Naive B cell (primary cell): ENCODE measurements at regions not wholly inside any gene's neighbourhood (a gene's known extent, or its start where the extent isn't known, plus 50 kb on each side); places are given as distances from the start of the nearest gene placed in this dataset.

Source experiments
- ATAC-seq, 2 donors: fragments of 150-1000 bp; cut with Tn5 transposase; 2 replicates each; pipeline ENCODE4 v1.10.0; 2021; ENCODE audit warnings: low read depth in 2 of 2, mild to moderate bottlenecking in 2 of 2, moderate library complexity in 2 of 2
- DNase-seq: peaks from one replicate; pipeline ENCODE4 v3.0.0; 2022
- H3K27ac Mint-ChIP-seq, 6 donors: one replicate each; pipeline ENCODE4 v1.8.0; 2020 to 2022; ENCODE audit warnings: mild to moderate bottlenecking in 6 of 6, mixed read lengths in 6 of 6, moderate library complexity in 5 of 6, inconsistent platforms in 2 of 6
- H3K27me3 Mint-ChIP-seq, 3 donors: one replicate each; pipeline ENCODE4 v1.8.0; 2021 to 2022; ENCODE audit warnings: mixed read lengths in 3 of 3, mild to moderate bottlenecking in 1 of 3
- H3K36me3 Mint-ChIP-seq, 2 donors: one replicate each; pipeline ENCODE4 v1.8.0; 2020 to 2022; ENCODE audit warnings: mixed read lengths in 2 of 2, inconsistent platforms in 1 of 2, mild to moderate bottlenecking in 1 of 2
- H3K4me1 Mint-ChIP-seq, 3 donors: one replicate each; pipeline ENCODE4 v1.8.0; 2020 to 2022; ENCODE audit warnings: mixed read lengths in 3 of 3, inconsistent platforms in 1 of 3, mild to moderate bottlenecking in 1 of 3, moderate library complexity in 1 of 3
- H3K4me3 Mint-ChIP-seq, 8 donors: one replicate each; pipeline ENCODE4 v1.8.0; 2020 to 2022; ENCODE audit warnings: mild to moderate bottlenecking in 8 of 8, mixed read lengths in 8 of 8, moderate library complexity in 8 of 8, inconsistent platforms in 2 of 8
- H3K9me3 Mint-ChIP-seq, 7 donors: one replicate each; pipeline ENCODE4 v1.8.0; 2020 to 2022; ENCODE audit warnings: mixed read lengths in 7 of 7, mild to moderate bottlenecking in 5 of 7, inconsistent platforms in 2 of 7, moderate library complexity in 1 of 7

GRCh38 chr13:50677687-50678463 lies 165.6 kb downstream of the DLEU7 start:
- Mint-ChIP-seq H3K27ac (peak overlapping the region in 1 of 6 donors; percentile 53), H3K4me3 (peak overlapping the region in 1 of 8 donors; percentile 0)

GRCh38 chr13:50678464-50679162 lies 164.9 kb downstream of the DLEU7 start:
- Mint-ChIP-seq H3K27me3 (no peaks in the 10 kb centered on the region), H3K4me3 (peak overlapping the region in 2 of 8 donors; percentile 0 to 72), H3K36me3 (no peaks in the 10 kb centered on the region), H3K27ac (no peak overlapping the region), H3K9me3 (peaks cover 0 to 3% (median 0%) of the 10 kb centered on the region in 7 donors), H3K4me1 (peaks cover 20 to 37% (median 25%) of the 10 kb centered on the region in 3 donors)
- no peak for ATAC-seq
- no peak for DNase-seq

More at GRCh38 chr13:50677687-50678463, 165.6 kb downstream of the DLEU7 start:
- H3K36me3 Mint-ChIP-seq, result no peaks in the 10 kb centered on the region
- H3K4me1 Mint-ChIP-seq, result peaks cover 17 to 32% (median 22%) of the 10 kb centered on the region in 3 donors
- ATAC-seq, result no peak
- H3K9me3 Mint-ChIP-seq, result peaks cover 0 to 3% (median 0%) of the 10 kb centered on the region in 7 donors
- no peaks in the 10 kb centered on the region for H3K27me3 Mint-ChIP-seq
- no peak for DNase-seq

GRCh38 chr13:50679321-50679720 lies 164.2 kb downstream of the DLEU7 start:
- peaks cover 0 to 3% (median 0%) of the 10 kb centered on the region in 7 donors for H3K9me3 Mint-ChIP-seq
- peaks cover 27 to 44% (median 32%) of the 10 kb centered on the region in 3 donors for H3K4me1 Mint-ChIP-seq
- no peak overlapping the region for H3K4me3 Mint-ChIP-seq
- H3K27ac Mint-ChIP-seq, result peak overlapping the region in 2 of 6 donors; percentile 17 to 43
- H3K36me3 Mint-ChIP-seq, result no peaks in the 10 kb centered on the region
- ATAC-seq (no peak), DNase-seq (no peak)
- no peaks in the 10 kb centered on the region for H3K27me3 Mint-ChIP-seq

GRCh38 chr13:50682002-50682401 lies 161.5 kb downstream of the DLEU7 start:
- H3K4me3 Mint-ChIP-seq, result no peak overlapping the region
- no peak for ATAC-seq
- H3K27ac Mint-ChIP-seq, result no peak overlapping the region
- H3K27me3 Mint-ChIP-seq, result no peaks in the 10 kb centered on the region
- no peaks in the 10 kb centered on the region for H3K36me3 Mint-ChIP-seq
- no peak for DNase-seq
- peaks cover 24 to 41% (median 24%) of the 10 kb centered on the region in 3 donors for H3K4me1 Mint-ChIP-seq
- H3K9me3 Mint-ChIP-seq, result peaks cover 0 to 3% (median 0%) of the 10 kb centered on the region in 7 donors

GRCh38 chr13:50682966-50683365 lies 160.5 kb downstream of the DLEU7 start:
- DNase-seq, result no peak
- H3K27ac Mint-ChIP-seq, result peak overlapping the region in 1 of 6 donors; percentile 46
- peaks cover 0 to 3% (median 0%) of the 10 kb centered on the region in 7 donors for H3K9me3 Mint-ChIP-seq
- no peak overlapping the region for H3K4me3 Mint-ChIP-seq
- H3K27me3 Mint-ChIP-seq, result no peaks in the 10 kb centered on the region
- ATAC-seq, result no peak
- no peaks in the 10 kb centered on the region for H3K36me3 Mint-ChIP-seq
- peaks cover 22 to 33% (median 22%) of the 10 kb centered on the region in 3 donors for H3K4me1 Mint-ChIP-seq

DNA sequence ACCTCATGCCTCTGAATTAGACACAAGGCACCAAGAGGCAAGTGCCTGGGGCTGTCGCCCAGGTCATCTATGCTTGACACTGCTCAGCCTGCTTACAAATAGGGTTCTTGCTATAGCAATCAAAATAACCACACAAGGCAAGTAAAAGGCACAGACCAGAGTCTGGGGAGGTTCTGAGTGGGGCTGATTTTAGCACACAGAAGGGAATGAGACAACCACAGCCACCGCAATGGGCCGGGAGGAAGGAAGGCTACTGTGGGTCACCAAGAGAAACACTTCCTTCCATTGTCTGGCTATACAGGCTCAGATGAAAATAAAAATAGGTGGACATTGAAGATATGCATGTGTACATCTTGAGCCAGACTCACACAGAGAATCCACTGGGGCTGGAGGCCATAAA lies 159.1 kb downstream of the DLEU7 start:
- H3K27ac Mint-ChIP-seq, result peak overlapping the region in 1 of 6 donors; percentile 8
- DNase-seq, result no peak
- H3K9me3 Mint-ChIP-seq, result peaks cover 0 to 3% (median 0%) of the 10 kb centered on the region in 7 donors

GRCh38 chr13:50685491-50685890 lies 158.0 kb downstream of the DLEU7 start:
- ATAC-seq (peak in 1 of 2 donors; percentile 21), DNase-seq (no peak)
- H3K4me1 Mint-ChIP-seq, result peaks cover 18 to 32% (median 22%) of the 10 kb centered on the region in 3 donors
- peak overlapping the region in 1 of 8 donors; percentile 5 for H3K4me3 Mint-ChIP-seq
- H3K27ac Mint-ChIP-seq, result peak overlapping the region in 1 of 6 donors; percentile 76
- H3K27me3 Mint-ChIP-seq, result no peaks in the 10 kb centered on the region
- no peaks in the 10 kb centered on the region for H3K36me3 Mint-ChIP-seq
- peaks cover 0 to 3% (median 0%) of the 10 kb centered on the region in 7 donors for H3K9me3 Mint-ChIP-seq

More for the DNA sequence above, 159.1 kb downstream of the DLEU7 start:
- Mint-ChIP-seq H3K27me3 (no peaks in the 10 kb centered on the region), H3K36me3 (no peaks in the 10 kb centered on the region), H3K4me3 (peak overlapping the region in 3 of 8 donors; percentile 4 to 59 (median 37)), H3K4me1 (peaks cover 18 to 32% (median 22%) of the 10 kb centered on the region in 3 donors)
- no peak for ATAC-seq

- Mint-ChIP-seq H3K9me3 (peaks cover 0 to 3% (median 0%) of the 10 kb centered on the region in 7 donors), H3K4me1 (peaks cover 18 to 32% (median 22%) of the 10 kb centered on the region in 3 donors), H3K4me3 (no peak overlapping the region), H3K27me3 (no peaks in the 10 kb centered on the region), H3K27ac (no peak overlapping the region), H3K36me3 (no peaks in the 10 kb centered on the region)
- no peak for ATAC-seq
- DNase-seq, result no peak
Measured at GRCh38 chr13:50685956-50686355, 157.5 kb downstream of the DLEU7 start.

DNA sequence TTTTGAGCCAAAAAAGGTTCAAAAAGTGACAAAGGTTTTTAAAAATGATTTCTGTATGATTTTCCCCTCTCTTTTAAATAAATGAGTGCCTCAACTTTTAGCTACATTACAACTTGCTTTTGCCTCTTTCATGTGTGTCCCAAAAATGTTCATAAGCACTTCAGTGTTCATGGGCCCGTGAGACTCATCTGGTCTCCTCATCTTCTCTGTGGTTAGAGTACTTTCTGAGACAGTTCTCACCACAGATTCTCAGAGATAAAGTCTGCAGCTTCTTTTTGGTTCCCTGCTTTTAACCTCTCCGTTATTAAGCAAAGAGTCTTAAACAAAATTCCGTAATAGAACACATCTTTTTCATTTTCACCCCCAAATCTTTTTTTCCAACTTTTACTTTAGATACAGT lies 156.9 kb downstream of the DLEU7 start:
- Mint-ChIP-seq H3K36me3 (no peaks in the 10 kb centered on the region), H3K27me3 (no peaks in the 10 kb centered on the region), H3K27ac (peak overlapping the region in 2 of 6 donors; percentile 2 to 86), H3K4me1 (peaks cover 18 to 32% (median 22%) of the 10 kb centered on the region in 3 donors), H3K9me3 (peaks cover 0 to 3% (median 0%) of the 10 kb centered on the region in 7 donors), H3K4me3 (no peak overlapping the region)
- ATAC-seq, result no peak
- DNase-seq, result no peak

DNA sequence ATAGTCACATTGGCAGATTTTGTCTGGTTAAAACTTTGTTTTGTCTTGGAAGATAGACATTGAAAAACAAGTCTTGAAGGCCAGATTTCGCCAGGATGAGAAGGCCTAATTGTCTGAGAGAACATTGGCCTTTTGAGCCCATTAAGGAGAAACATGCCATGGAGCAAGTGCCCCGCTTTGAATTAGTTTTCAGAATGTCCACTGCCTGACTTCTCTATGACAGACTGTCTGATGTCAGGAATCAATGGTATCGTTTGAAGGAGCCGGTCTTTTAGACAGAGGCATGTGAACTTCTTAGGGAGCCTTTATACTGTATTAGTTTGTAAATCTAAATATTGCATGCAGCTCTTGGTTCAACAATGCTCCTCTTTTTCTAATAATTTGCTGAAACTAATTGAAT lies 155.9 kb downstream of the DLEU7 start:
- Mint-ChIP-seq H3K9me3 (peaks cover 0 to 3% (median 0%) of the 10 kb centered on the region in 7 donors), H3K36me3 (no peaks in the 10 kb centered on the region), H3K27ac (no peak overlapping the region), H3K4me1 (peaks cover 18 to 32% (median 22%) of the 10 kb centered on the region in 3 donors), H3K27me3 (no peaks in the 10 kb centered on the region), H3K4me3 (no peak overlapping the region)
- ATAC-seq, result no peak
- no peak for DNase-seq

DNA sequence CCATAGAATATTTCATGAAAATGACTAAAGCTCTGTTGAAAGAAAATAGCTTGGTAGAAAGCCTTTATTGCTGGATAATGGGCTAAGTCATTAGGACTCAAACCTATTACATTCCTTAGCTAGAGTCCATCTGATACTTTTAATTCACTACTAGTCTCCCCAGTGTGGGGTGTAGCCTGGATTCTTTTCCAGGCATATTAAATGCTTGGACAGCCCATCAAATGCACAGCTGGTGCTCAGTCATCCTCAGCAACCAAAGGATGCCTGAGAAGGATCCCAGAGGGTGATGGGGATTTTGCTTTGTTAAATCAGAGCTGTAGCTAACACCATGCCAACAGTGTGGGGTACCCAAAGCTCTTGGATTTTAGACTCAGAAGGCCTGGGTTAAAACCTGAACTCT lies 153.5 kb downstream of the DLEU7 start:
- ATAC-seq (no peak), DNase-seq (no peak)
- no peak overlapping the region for H3K27ac Mint-ChIP-seq
- no peaks in the 10 kb centered on the region for H3K27me3 Mint-ChIP-seq
- no peaks in the 10 kb centered on the region for H3K36me3 Mint-ChIP-seq
- peaks cover 0 to 7% (median 7%) of the 10 kb centered on the region in 3 donors for H3K4me1 Mint-ChIP-seq
- H3K4me3 Mint-ChIP-seq, result no peak overlapping the region
- no peaks in the 10 kb centered on the region for H3K9me3 Mint-ChIP-seq

DNA sequence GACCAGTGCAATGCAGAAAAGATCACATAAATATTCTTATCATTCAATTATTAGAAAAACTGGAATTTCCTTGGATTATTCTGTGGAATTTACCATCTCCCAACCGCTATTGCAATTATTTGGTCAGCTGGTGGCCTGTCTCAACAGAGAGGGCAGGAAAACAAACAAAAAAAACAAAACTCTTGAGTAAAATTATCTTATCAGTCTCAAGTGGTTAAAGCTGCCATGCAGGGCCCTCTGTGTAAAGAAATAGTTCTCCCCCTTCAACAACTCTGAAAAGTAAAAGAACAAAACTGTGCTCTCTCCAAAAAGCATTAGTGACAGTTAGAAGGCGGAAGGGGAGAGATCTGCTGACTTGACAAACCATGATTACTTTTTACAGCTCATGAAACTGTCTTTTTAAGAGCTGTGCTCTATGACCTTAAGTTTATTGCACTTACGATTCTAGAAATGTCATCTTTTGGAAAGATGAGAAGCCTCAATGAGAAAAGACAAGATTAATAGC lies 152.3 kb downstream of the DLEU7 start:
- H3K4me3 Mint-ChIP-seq, result no peak overlapping the region

DNA sequence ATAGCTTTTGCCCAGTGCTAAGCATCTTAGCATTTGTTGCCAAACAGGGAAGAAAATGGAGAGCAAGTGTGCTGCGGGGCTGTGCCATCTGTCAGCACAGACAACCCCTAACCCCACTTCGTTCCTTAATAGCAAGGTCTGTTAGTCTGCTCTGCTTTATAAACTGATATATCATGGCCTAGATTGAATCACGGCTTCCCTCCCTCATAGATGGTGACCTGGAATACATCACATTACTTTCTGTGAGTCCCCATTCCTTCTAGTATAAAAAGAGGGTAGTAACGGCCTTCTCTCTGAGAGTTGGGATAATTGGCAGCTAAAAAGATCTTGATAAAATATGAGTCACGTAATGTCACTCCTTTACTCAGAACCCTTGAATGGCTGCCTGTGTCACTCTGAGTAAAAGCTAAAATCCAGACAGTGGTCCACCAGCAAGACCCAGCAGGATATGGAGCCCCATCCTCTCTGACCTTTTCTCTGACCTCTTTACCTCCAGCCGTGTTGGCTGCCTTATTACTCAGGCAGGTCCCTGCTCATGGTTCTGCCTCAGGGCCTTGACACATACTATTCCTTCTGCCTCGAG lies 151.7 kb downstream of the DLEU7 start:
- DNase-seq (no peak), ATAC-seq (no peak)
- no peaks in the 10 kb centered on the region for H3K27me3 Mint-ChIP-seq
- peak overlapping the region in 2 of 6 donors; percentile 8 to 33 for H3K27ac Mint-ChIP-seq
- no peak overlapping the region for H3K4me3 Mint-ChIP-seq
- peaks cover 3 to 5% of the 10 kb centered on the region in 2 donors for H3K36me3 Mint-ChIP-seq
- peaks cover 0 to 6% (median 0%) of the 10 kb centered on the region in 3 donors for H3K4me1 Mint-ChIP-seq
- peaks cover 0 to 7% (median 4%) of the 10 kb centered on the region in 7 donors for H3K9me3 Mint-ChIP-seq

More for the DNA sequence above, 152.3 kb downstream of the DLEU7 start:
- no peak for DNase-seq
- H3K9me3 Mint-ChIP-seq, result peaks cover 0 to 3% (median 0%) of the 10 kb centered on the region in 7 donors
- H3K27me3 Mint-ChIP-seq, result no peaks in the 10 kb centered on the region
- H3K36me3 Mint-ChIP-seq, result no peaks in the 10 kb centered on the region
- no peak for ATAC-seq
- no peak overlapping the region for H3K27ac Mint-ChIP-seq
- H3K4me1 Mint-ChIP-seq, result peaks cover 0 to under 1% (median 0%) of the 10 kb centered on the region in 3 donors
